ENCODE measurements at regions not wholly inside any gene's neighbourhood (a gene's known extent, or its start where the extent isn't known, plus 50 kb on each side); places are given as distances from the start of the nearest gene placed in this dataset.

GRCh38 chr13:84823528-84823927, 941.3 kb upstream of the SLITRK1 start:
- no peak overlapping the region for H3K9ac ChIP-seq (ENCODE audit: control insufficient read depth, insufficient read depth, low read length)
- ATAC-seq (no peak), DNase-seq (ENCODE audit: low read depth, low spot score) (no peak), FAIRE-seq (no peak)
- no peaks in the 10 kb centered on the region for H4K20me1 ChIP-seq (ENCODE audit: control insufficient read depth, insufficient read depth)
- POLR2A ChIA-PET: no interaction called here
- intact Hi-C loops (cut with micrococcal nuclease; ENCODE audit: unreplicated experiment): no loop called here
- BruUV-seq (replicated peaks): no TSS peak
- no peaks in the 10 kb centered on the region for H3K27me3 ChIP-seq (replicated peaks in 1 of 2; ENCODE audit: control insufficient read depth in 2 of 2, insufficient read depth in 2 of 2, low read length in 1 of 2)
- CTCF ChIA-PET: no interaction called here
- 0% methylated on average over 1 of the region's 1 CpG for WGBS (ENCODE audit: insufficient coverage, insufficient replicate concordance, low lambda C conversion rate, missing lambda C conversion rate)
- no peak overlapping the region for H3K4me2 ChIP-seq (ENCODE audit: control insufficient read depth, insufficient read depth)
- no peaks in the 10 kb centered on the region for H3K4me1 ChIP-seq (ENCODE audit: control insufficient read depth, insufficient read depth, low read length)
- RAD21 ChIA-PET (ENCODE audit: unreplicated experiment): no interaction called here
- TF ChIP-seq MTA3 (IDR thresholded peaks at IDR 0.05; ENCODE audit: borderline replicate concordance, low read length): no peak
- TF ChIP-seq ATF2 (IDR thresholded peaks at IDR 0.05; ENCODE audit: low read length): no peak
- TF ChIP-seq ZBTB40 (IDR thresholded peaks at IDR 0.05; ENCODE audit: borderline replicate concordance): no peak
- no peak for TF ChIP-seq WRNIP1 (IDR thresholded peaks at IDR 0.05; ENCODE audit: borderline replicate concordance, low read depth, low read length)
- TF ChIP-seq RBBP5 (conservative IDR thresholded peaks at IDR 0.05): no peak
- no peak for TF ChIP-seq ZBTB11 (CRISPR knock-in tag; IDR thresholded peaks at IDR 0.05)
- TF ChIP-seq BACH1 (IDR thresholded peaks at IDR 0.05; ENCODE audit: borderline replicate concordance): no peak
- no peaks in the 10 kb centered on the region for H3K79me2 ChIP-seq (ENCODE audit: control insufficient read depth, insufficient read depth, low read length)
- in situ Hi-C loops (cut with MboI): no loop called here
- no peak overlapping the region for H2AFZ ChIP-seq (ENCODE audit: control insufficient read depth, low read depth, low read length)
- no peaks in the 10 kb centered on the region for H3K36me3 ChIP-seq (ENCODE audit: control insufficient read depth in 2 of 2, insufficient read depth in 2 of 2, low read length in 1 of 2)
- H3K27ac ChIP-seq (ENCODE audit: control insufficient read depth, insufficient read depth): no peak overlapping the region
- H3K4me3 ChIP-seq: no peak overlapping the region
- SMC1A ChIA-PET (ENCODE audit: uncharacterized antibody, unreplicated experiment): no interaction called here
- no peaks in the 10 kb centered on the region for H3K9me3 ChIP-seq (replicated peaks; ENCODE audit: control insufficient read depth, insufficient read depth, low read length)
